Chondrocyte (in vitro differentiated cells): ENCODE measurements at regions not wholly inside any gene's neighbourhood (a gene's known extent, or its start where the extent isn't known, plus 50 kb on each side); places are given as distances from the start of the nearest gene placed in this dataset.

ENCODE experiments used
- DNase-seq: peaks from one replicate; pipeline ENCODE4 v3.0.0; 2021; ENCODE audit warnings: mixed read lengths, low spot score
- H3K27ac Mint-ChIP-seq: one replicate; pipeline ENCODE4 v1.8.0; 2021; ENCODE audit warnings: mild to moderate bottlenecking, moderate library complexity, mixed read lengths; ENCODE audit not compliant: unreplicated experiment
- H3K27me3 Mint-ChIP-seq: 2 replicates; pipeline ENCODE4 v1.8.0; 2021; ENCODE audit warnings: low read depth, mixed read lengths
- H3K36me3 Mint-ChIP-seq: 2 replicates; pipeline ENCODE4 v1.8.0; 2021; ENCODE audit warnings: low read depth, mixed read lengths
- H3K4me1 Mint-ChIP-seq: 2 replicates; pipeline ENCODE4 v1.8.0; 2021; ENCODE audit warnings: low read depth, mild to moderate bottlenecking, mixed read lengths
- H3K4me3 Mint-ChIP-seq: one replicate; pipeline ENCODE4 v1.8.0; 2021; ENCODE audit warnings: mild to moderate bottlenecking, moderate library complexity, mixed read lengths; ENCODE audit not compliant: unreplicated experiment
- H3K9me3 Mint-ChIP-seq: 2 replicates; pipeline ENCODE4 v1.8.0; 2021; ENCODE audit warnings: low read depth, mixed read lengths
- CTCF ChIP-seq: fragments of 200-600 bp; sonication (generic); IDR thresholded peaks from 2 replicates; pipeline ENCODE4 v1.5.0; 2021; ENCODE audit warnings: antibody characterized with exemption, mild to moderate bottlenecking, moderate library complexity

- no peak for TF ChIP-seq CTCF
- no peak for DNase-seq
- Mint-ChIP-seq H3K4me1 (no peaks in the 10 kb centered on the region), H3K27me3 (no peaks in the 10 kb centered on the region), H3K9me3 (peaks cover 4% of the 10 kb centered on the region), H3K27ac (no peak overlapping the region), H3K36me3 (no peaks in the 10 kb centered on the region), H3K4me3 (no peak overlapping the region)
Measured at GRCh38 chr5:3854188-3854821, 258.7 kb downstream of the IRX1 start.

DNA sequence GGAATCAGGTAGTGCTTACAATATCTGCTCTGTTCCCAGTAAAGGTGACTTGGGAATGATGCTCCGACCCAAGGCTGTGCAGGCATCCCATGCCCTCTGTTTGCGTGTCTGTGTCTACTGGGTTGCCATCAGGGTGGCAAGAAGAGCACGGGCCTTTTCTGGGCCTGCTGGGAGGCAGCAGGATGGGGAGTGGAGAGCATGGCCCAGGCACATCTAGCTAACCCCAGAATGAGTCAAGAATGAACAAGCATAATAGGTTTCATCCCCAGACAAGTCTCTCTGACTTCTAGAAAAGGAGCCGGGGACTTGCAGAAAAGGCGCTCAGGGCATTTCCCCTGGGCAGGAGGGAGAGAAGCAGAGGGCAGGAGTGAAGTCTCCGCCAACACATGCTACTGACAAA is 260.4 kb downstream of the IRX1 start:
- H3K4me1 Mint-ChIP-seq: peaks cover under 1% of the 10 kb centered on the region
- no peak overlapping the region for H3K27ac Mint-ChIP-seq
- no peaks in the 10 kb centered on the region for H3K27me3 Mint-ChIP-seq
- H3K9me3 Mint-ChIP-seq: peaks cover 7% of the 10 kb centered on the region
- H3K4me3 Mint-ChIP-seq: no peak overlapping the region
- TF ChIP-seq CTCF: no peak
- no peak for DNase-seq
- H3K36me3 Mint-ChIP-seq: no peaks in the 10 kb centered on the region

- H3K27me3 Mint-ChIP-seq: no peaks in the 10 kb centered on the region
- H3K27ac Mint-ChIP-seq: no peak overlapping the region
- DNase-seq: no peak
- H3K36me3 Mint-ChIP-seq: no peaks in the 10 kb centered on the region
- H3K4me1 Mint-ChIP-seq: peaks cover 4% of the 10 kb centered on the region
- no peak overlapping the region for H3K4me3 Mint-ChIP-seq
- peaks cover 16% of the 10 kb centered on the region for H3K9me3 Mint-ChIP-seq
- TF ChIP-seq CTCF: no peak
Measured at GRCh38 chr5:3858524-3858923, 262.9 kb downstream of the IRX1 start.

- H3K9me3 Mint-ChIP-seq: peaks cover 29% of the 10 kb centered on the region
- no peak overlapping the region for H3K27ac Mint-ChIP-seq
Measured at GRCh38 chr5:3862906-3863305, 267.3 kb downstream of the IRX1 start.

DNA sequence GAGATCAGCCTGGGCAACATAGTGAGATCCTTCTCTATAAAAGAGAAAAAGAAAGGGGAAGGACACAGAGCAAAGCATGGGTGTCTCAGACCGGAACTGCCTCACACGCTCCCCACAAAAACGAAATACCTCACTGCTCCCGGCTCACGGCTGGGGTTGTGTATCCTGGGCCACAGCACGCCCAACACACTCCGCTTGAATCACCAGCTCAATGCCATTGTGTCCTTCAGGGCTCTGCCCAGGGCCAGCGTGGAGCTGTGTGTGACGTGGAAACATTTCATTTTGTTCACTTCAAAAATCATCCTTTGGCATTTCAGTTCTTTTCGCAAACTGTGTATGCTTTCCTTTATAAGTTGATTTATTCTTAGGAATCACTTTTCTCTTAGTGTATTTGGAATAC is 279.5 kb downstream of the IRX1 start:
- H3K9me3 Mint-ChIP-seq: peaks cover 29% of the 10 kb centered on the region
- H3K27ac Mint-ChIP-seq: no peak overlapping the region

More at GRCh38 chr5:3862906-3863305, 267.3 kb downstream of the IRX1 start:
- no peaks in the 10 kb centered on the region for H3K36me3 Mint-ChIP-seq
- no peak for DNase-seq
- peaks cover 4% of the 10 kb centered on the region for H3K4me1 Mint-ChIP-seq
- no peak overlapping the region for H3K4me3 Mint-ChIP-seq
- no peaks in the 10 kb centered on the region for H3K27me3 Mint-ChIP-seq
- TF ChIP-seq CTCF: no peak

More for the DNA sequence above, 279.5 kb downstream of the IRX1 start:
- no peaks in the 10 kb centered on the region for H3K27me3 Mint-ChIP-seq
- DNase-seq: no peak
- H3K4me1 Mint-ChIP-seq: no peaks in the 10 kb centered on the region
- H3K4me3 Mint-ChIP-seq: no peak overlapping the region
- no peaks in the 10 kb centered on the region for H3K36me3 Mint-ChIP-seq
- TF ChIP-seq CTCF: no peak
